ENCODE measurements at regions not wholly inside any gene's neighbourhood (a gene's known extent, or its start where the extent isn't known, plus 50 kb on each side); places are given as distances from the start of the nearest gene placed in this dataset.

DNA sequence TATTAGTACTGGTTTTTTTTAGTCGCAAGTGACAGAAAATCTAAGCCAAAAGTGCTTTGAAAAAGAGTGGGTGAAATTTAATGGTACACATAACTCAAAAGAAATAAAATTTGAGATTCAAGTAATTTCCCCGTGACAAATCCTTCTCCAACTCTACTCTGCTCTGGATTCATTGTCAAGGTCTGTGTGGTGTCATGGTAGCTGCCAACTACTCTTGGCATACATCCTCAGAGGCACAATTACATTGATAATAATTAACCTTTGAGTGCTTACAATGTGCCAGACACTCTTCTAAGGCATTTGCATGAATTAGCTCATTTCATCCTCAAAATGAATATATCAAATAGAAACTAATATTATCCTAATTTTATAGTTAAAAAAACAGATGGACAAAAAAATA is 1153.9 kb upstream of the NCAM2 start:
- TF ChIP-seq TCF7L2 (IDR thresholded peaks at IDR 0.05; ENCODE audit: borderline replicate concordance, extremely low read depth, insufficient read depth, insufficient read length), result no peak
- no peak for TF ChIP-seq EZH2phosphoT487 (IDR thresholded peaks at IDR 0.05; ENCODE audit: borderline replicate concordance)

Measured in HCT116 (cell line).